Trophoblast cell (in vitro differentiated cells and primary cell): ENCODE measurements at regions not wholly inside any gene's neighbourhood (a gene's known extent, or its start where the extent isn't known, plus 50 kb on each side); places are given as distances from the start of the nearest gene placed in this dataset.
"Not testable (repeated sequence)": the region's sequence is repeated elsewhere in the genome, so short reads cannot be mapped to it uniquely, and the experiment has no call there.

ENCODE experiments used
- DNase-seq, 2 donors: peaks; one replicate each; pipeline ENCODE4 v3.0.0-alpha.2; 2016
- H2AFZ ChIP-seq: 2 replicates; pipeline ENCODE4 v1.6.1; 2013; ENCODE audit warnings: low read length, moderate library complexity, mild to moderate bottlenecking; ENCODE audit not compliant: insufficient read depth, poor library complexity
- H2AK5ac ChIP-seq: 2 replicates; pipeline ENCODE4 v1.6.1; 2013; ENCODE audit warnings: mild to moderate bottlenecking, low read length
- H2BK120ac ChIP-seq: 2 replicates; pipeline ENCODE4 v1.6.1; 2013; ENCODE audit warnings: low read length, mild to moderate bottlenecking, moderate library complexity; ENCODE audit not compliant: insufficient read depth, poor library complexity
- H2BK12ac ChIP-seq: 2 replicates; pipeline ENCODE4 v1.6.1; 2013; ENCODE audit warnings: mild to moderate bottlenecking, low read length, moderate library complexity
- H2BK5ac ChIP-seq: 2 replicates; pipeline ENCODE4 v1.6.1; 2013; ENCODE audit warnings: low read length, low read depth, moderate library complexity, mild to moderate bottlenecking; ENCODE audit not compliant: poor library complexity
- H3K14ac ChIP-seq: 2 replicates; pipeline ENCODE4 v1.6.1; 2013; ENCODE audit warnings: mild to moderate bottlenecking, low read length
- H3K18ac ChIP-seq: 2 replicates; pipeline ENCODE4 v1.6.1; 2013; ENCODE audit warnings: mild to moderate bottlenecking, low read length
- H3K23ac ChIP-seq: 2 replicates; pipeline ENCODE4 v1.6.1; 2013; ENCODE audit warnings: low read length
- H3K27ac ChIP-seq: 2 replicates; pipeline ENCODE4 v1.5.1; 2013; ENCODE audit warnings: low read depth, mild to moderate bottlenecking, inconsistent platforms, low read length, moderate library complexity
- H3K27me3 ChIP-seq: 2 replicates; pipeline ENCODE4 v1.6.1; 2013; ENCODE audit warnings: inconsistent platforms, mild to moderate bottlenecking, low read length, moderate library complexity; ENCODE audit not compliant: insufficient read depth
- H3K36me3 ChIP-seq, 2 experiments: 1 replicate in 1 of 2; 2 replicates in 1 of 2; pipeline ENCODE4 v1.6.1; 2013; ENCODE audit warnings: low read length in 2 of 2, mild to moderate bottlenecking in 2 of 2, moderate library complexity in 1 of 2; ENCODE audit not compliant: insufficient read depth in 2 of 2, control insufficient read depth in 1 of 2
- H3K4ac ChIP-seq: 2 replicates; pipeline ENCODE4 v1.6.1; 2013; ENCODE audit warnings: low read depth, mild to moderate bottlenecking, low read length, moderate library complexity
- H3K4me1 ChIP-seq, 2 experiments: 1 replicate in 1 of 2; 2 replicates in 1 of 2; pipeline ENCODE4 v1.6.1; 2013; ENCODE audit warnings: low read length in 2 of 2, mild to moderate bottlenecking in 2 of 2, moderate library complexity in 1 of 2; ENCODE audit not compliant: insufficient read depth in 2 of 2, control insufficient read depth in 1 of 2
- H3K4me2 ChIP-seq: 2 replicates; pipeline ENCODE4 v1.6.1; 2013; ENCODE audit warnings: inconsistent platforms, mild to moderate bottlenecking, low read length, moderate library complexity
- H3K4me3 ChIP-seq: 2 replicates; pipeline ENCODE4 v1.5.1; 2013; ENCODE audit warnings: mild to moderate bottlenecking, low read depth, low read length, inconsistent platforms
- H3K79me1 ChIP-seq: one replicate; pipeline ENCODE4 v1.6.1; 2013; ENCODE audit warnings: low read length
- H3K79me2 ChIP-seq: 2 replicates; pipeline ENCODE4 v1.6.1; 2013; ENCODE audit warnings: low read length, mild to moderate bottlenecking; ENCODE audit not compliant: control insufficient read depth, insufficient read depth, poor library complexity
- H3K9ac ChIP-seq: 2 replicates; pipeline ENCODE4 v1.6.1; 2013; ENCODE audit warnings: mild to moderate bottlenecking, low read length
- H3K9me3 ChIP-seq: 2 replicates; pipeline ENCODE4 v1.6.1; 2013; ENCODE audit warnings: low read depth, mild to moderate bottlenecking, control low read depth, inconsistent platforms, low read length; ENCODE audit not compliant: insufficient read depth
- H4K12ac ChIP-seq: 2 replicates; pipeline ENCODE4 v1.6.1; 2013; ENCODE audit warnings: low read depth, mild to moderate bottlenecking, low read length, moderate library complexity
- H4K8ac ChIP-seq: 2 replicates; pipeline ENCODE4 v1.6.1; 2013; ENCODE audit warnings: low read depth, mild to moderate bottlenecking, low read length, moderate library complexity
- H4K91ac ChIP-seq: one replicate; pipeline ENCODE4 v1.6.1; 2013; ENCODE audit warnings: low read depth, mild to moderate bottlenecking, low read length, moderate library complexity
- WGBS: extraction: QIAGEN DNeasy Blood & Tissue Kit; methylation state at CpG from one replicate; pipeline ENCODE4 v1.1.7; 2013; ENCODE audit warnings: missing lambda C conversion rate; ENCODE audit not compliant: insufficient read length, insufficient coverage; ENCODE audit errors: extremely low coverage; 5-methylcytosine and 5-hydroxymethylcytosine counted together

DNA sequence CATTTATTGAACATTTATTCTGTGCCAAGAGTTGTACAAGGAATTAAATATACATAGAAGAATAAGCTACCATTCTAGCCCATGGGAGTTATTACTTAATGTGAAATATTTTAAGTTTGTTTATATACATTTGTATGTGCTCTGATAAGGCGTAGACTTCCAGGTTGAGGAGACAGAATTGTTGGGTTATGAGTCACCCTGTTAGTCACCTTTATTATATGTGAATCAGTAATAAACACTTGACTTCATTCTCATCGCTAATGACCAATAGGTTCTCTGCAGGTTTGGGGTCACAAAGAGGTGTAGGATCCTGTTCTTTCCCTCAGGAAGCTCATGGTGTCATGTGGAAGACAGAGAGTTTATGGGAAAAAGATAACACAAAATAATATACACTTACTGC lies 116.9 kb downstream of the SRGAP2 start:
- not testable (repeated sequence) for H3K36me3 ChIP-seq, H3K18ac ChIP-seq, H3K79me1 ChIP-seq, H3K14ac ChIP-seq, H3K27me3 ChIP-seq, H3K4me1 ChIP-seq, H3K4me3 ChIP-seq, H3K27ac ChIP-seq, H3K9ac ChIP-seq, H2BK5ac ChIP-seq, H3K4ac ChIP-seq, H3K23ac ChIP-seq, H4K91ac ChIP-seq, H2BK120ac ChIP-seq, DNase-seq, H4K12ac ChIP-seq, H2AFZ ChIP-seq, H4K8ac ChIP-seq, H2AK5ac ChIP-seq, H3K9me3 ChIP-seq, H2BK12ac ChIP-seq, H3K4me2 ChIP-seq, H3K79me2 ChIP-seq
- WGBS, result no CpG with 5 or more reads among the region's 2 CpGs

GRCh38 chr1:206326159-206326939 lies 123.0 kb downstream of the SRGAP2 start:
- WGBS, result no CpG with 5 or more reads among the region's 6 CpGs
- H3K4me2 ChIP-seq, H3K9ac ChIP-seq, H4K12ac ChIP-seq, H2BK120ac ChIP-seq, H3K4me3 ChIP-seq, H3K4me1 ChIP-seq, H2AFZ ChIP-seq, H3K23ac ChIP-seq, H4K8ac ChIP-seq, H3K27me3 ChIP-seq, H3K36me3 ChIP-seq, H3K4ac ChIP-seq, H3K79me2 ChIP-seq, H3K18ac ChIP-seq, H2BK5ac ChIP-seq, H3K79me1 ChIP-seq, DNase-seq, H3K9me3 ChIP-seq, H2AK5ac ChIP-seq, H2BK12ac ChIP-seq, H3K27ac ChIP-seq, H3K14ac ChIP-seq, H4K91ac ChIP-seq: not testable (repeated sequence)

GRCh38 chr1:206331597-206331996 lies 128.3 kb downstream of the SRGAP2 start:
- not testable (repeated sequence) for H3K79me1 ChIP-seq

GRCh38 chr1:206333316-206333715 lies 130.0 kb downstream of the SRGAP2 start:
- H4K12ac ChIP-seq, H3K4me1 ChIP-seq, H2AFZ ChIP-seq, H3K14ac ChIP-seq, H3K4me2 ChIP-seq, H3K79me1 ChIP-seq, H3K27me3 ChIP-seq, H3K79me2 ChIP-seq, H3K4ac ChIP-seq, H2BK12ac ChIP-seq, H3K36me3 ChIP-seq, H3K27ac ChIP-seq, H3K9ac ChIP-seq, H2BK5ac ChIP-seq, H4K8ac ChIP-seq, H3K23ac ChIP-seq, H3K18ac ChIP-seq, H2AK5ac ChIP-seq, H4K91ac ChIP-seq, H3K9me3 ChIP-seq, H3K4me3 ChIP-seq, H2BK120ac ChIP-seq: not testable (repeated sequence)
- peak; percentile 9 to 14 for DNase-seq
- no CpG with 5 or more reads among the region's 13 CpGs for WGBS

More at GRCh38 chr1:206331597-206331996, 128.3 kb downstream of the SRGAP2 start:
- not testable (repeated sequence) for DNase-seq, H3K4ac ChIP-seq, H4K91ac ChIP-seq, H3K4me3 ChIP-seq, H3K18ac ChIP-seq, H3K9me3 ChIP-seq, H3K14ac ChIP-seq, H4K12ac ChIP-seq, H3K23ac ChIP-seq, H3K4me1 ChIP-seq, H3K79me2 ChIP-seq, H3K36me3 ChIP-seq, H3K4me2 ChIP-seq, H3K9ac ChIP-seq, H2AFZ ChIP-seq, H2BK120ac ChIP-seq, H2AK5ac ChIP-seq, H3K27me3 ChIP-seq, H2BK5ac ChIP-seq, H3K27ac ChIP-seq, H2BK12ac ChIP-seq, H4K8ac ChIP-seq
- WGBS, result no CpG with 5 or more reads among the region's 5 CpGs
